ENCODE measurements at regions not wholly inside any gene's neighbourhood (a gene's known extent, or its start where the extent isn't known, plus 50 kb on each side); places are given as distances from the start of the nearest gene placed in this dataset.

DNA sequence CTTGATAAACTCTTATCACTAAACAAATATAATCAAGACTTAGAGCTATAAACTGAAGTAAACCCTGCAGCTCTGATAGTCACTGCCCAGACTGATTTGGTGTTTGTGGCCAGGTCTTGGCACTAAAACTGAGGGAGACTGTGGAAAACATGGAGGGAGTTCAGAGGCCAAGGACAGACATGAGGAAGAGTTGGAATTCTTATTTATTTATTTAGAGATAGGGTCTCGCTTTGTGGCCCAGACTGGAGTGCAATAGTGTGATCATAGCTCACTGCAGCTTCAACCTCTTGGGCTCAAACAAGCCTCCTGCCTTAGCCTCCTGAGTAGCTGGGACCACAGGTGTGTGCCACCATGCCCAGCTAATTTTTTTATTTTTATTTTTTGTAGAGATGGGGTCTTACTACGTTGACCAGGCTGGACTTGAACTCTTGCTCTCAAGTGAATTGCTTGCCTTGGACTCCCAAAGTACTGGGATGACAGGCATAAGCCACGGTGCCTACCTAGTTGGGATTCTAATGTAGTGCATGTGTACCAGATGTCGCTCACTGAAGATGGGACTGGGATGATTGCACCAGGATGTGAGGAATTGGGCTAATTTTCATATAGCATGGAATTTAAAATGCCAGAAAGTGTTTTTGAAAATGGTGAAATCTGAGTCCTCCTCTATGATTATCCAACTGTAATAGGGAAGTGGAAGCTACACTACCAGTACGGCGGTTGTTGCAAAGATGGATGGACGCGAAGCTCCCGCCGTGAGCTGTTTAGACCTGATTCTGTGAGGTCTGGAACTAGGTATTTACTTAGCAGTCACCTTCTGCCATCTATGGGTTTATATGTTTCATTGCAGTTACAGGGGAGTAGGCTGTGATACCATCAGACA lies 52.7 kb upstream of the CTLA4 start (continued):
- TF ChIP-seq, protein P1, sequence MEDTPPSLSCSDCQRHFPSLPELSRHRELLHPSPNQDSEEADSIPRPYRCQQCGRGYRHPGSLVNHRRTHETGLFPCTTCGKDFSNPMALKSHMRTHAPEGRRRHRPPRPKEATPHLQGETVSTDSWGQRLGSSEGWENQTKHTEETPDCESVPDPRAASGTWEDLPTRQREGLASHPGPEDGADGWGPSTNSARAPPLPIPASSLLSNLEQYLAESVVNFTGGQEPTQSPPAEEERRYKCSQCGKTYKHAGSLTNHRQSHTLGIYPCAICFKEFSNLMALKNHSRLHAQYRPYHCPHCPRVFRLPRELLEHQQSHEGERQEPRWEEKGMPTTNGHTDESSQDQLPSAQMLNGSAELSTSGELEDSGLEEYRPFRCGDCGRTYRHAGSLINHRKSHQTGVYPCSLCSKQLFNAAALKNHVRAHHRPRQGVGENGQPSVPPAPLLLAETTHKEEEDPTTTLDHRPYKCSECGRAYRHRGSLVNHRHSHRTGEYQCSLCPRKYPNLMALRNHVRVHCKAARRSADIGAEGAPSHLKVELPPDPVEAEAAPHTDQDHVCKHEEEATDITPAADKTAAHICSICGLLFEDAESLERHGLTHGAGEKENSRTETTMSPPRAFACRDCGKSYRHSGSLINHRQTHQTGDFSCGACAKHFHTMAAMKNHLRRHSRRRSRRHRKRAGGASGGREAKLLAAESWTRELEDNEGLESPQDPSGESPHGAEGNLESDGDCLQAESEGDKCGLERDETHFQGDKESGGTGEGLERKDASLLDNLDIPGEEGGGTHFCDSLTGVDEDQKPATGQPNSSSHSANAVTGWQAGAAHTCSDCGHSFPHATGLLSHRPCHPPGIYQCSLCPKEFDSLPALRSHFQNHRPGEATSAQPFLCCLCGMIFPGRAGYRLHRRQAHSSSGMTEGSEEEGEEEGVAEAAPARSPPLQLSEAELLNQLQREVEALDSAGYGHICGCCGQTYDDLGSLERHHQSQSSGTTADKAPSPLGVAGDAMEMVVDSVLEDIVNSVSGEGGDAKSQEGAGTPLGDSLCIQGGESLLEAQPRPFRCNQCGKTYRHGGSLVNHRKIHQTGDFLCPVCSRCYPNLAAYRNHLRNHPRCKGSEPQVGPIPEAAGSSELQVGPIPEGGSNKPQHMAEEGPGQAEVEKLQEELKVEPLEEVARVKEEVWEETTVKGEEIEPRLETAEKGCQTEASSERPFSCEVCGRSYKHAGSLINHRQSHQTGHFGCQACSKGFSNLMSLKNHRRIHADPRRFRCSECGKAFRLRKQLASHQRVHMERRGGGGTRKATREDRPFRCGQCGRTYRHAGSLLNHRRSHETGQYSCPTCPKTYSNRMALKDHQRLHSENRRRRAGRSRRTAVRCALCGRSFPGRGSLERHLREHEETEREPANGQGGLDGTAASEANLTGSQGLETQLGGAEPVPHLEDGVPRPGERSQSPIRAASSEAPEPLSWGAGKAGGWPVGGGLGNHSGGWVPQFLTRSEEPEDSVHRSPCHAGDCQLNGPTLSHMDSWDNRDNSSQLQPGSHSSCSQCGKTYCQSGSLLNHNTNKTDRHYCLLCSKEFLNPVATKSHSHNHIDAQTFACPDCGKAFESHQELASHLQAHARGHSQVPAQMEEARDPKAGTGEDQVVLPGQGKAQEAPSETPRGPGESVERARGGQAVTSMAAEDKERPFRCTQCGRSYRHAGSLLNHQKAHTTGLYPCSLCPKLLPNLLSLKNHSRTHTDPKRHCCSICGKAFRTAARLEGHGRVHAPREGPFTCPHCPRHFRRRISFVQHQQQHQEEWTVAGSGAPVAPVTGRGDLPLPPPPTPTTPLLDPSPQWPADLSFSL (CRISPR knock-in tag; IDR thresholded peaks at IDR 0.05) = no peak
- TF ChIP-seq RCOR2 (CRISPR knock-in tag; IDR thresholded peaks at IDR 0.05) = no peak; the same call in 1 of the 2 replicates
- TF ChIP-seq HOXA3 (CRISPR knock-in tag; IDR thresholded peaks at IDR 0.05) = peak; percentile 36
- TF ChIP-seq, protein P2, sequence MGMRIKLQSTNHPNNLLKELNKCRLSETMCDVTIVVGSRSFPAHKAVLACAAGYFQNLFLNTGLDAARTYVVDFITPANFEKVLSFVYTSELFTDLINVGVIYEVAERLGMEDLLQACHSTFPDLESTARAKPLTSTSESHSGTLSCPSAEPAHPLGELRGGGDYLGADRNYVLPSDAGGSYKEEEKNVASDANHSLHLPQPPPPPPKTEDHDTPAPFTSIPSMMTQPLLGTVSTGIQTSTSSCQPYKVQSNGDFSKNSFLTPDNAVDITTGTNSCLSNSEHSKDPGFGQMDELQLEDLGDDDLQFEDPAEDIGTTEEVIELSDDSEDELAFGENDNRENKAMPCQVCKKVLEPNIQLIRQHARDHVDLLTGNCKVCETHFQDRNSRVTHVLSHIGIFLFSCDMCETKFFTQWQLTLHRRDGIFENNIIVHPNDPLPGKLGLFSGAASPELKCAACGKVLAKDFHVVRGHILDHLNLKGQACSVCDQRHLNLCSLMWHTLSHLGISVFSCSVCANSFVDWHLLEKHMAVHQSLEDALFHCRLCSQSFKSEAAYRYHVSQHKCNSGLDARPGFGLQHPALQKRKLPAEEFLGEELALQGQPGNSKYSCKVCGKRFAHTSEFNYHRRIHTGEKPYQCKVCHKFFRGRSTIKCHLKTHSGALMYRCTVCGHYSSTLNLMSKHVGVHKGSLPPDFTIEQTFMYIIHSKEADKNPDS (CRISPR knock-in tag; IDR thresholded peaks at IDR 0.05) = no peak
- TF ChIP-seq SSRP1 (CRISPR knock-in tag; IDR thresholded peaks at IDR 0.05) = no peak
- TF ChIP-seq GZF1 (CRISPR knock-in tag; IDR thresholded peaks at IDR 0.05) = no peak
- TF ChIP-seq MAFG (CRISPR knock-in tag; IDR thresholded peaks at IDR 0.05) = no peak
- no peak; the same call in 1 of the 2 replicates for TF ChIP-seq MIER2 (CRISPR knock-in tag; IDR thresholded peaks at IDR 0.05)
- no peak for TF ChIP-seq ZNF780A (CRISPR knock-in tag; IDR thresholded peaks at IDR 0.05)
- TF ChIP-seq ZNF496 (CRISPR knock-in tag; IDR thresholded peaks at IDR 0.05; ENCODE audit: insufficient replicate concordance) = no peak
- TF ChIP-seq, protein P3, sequence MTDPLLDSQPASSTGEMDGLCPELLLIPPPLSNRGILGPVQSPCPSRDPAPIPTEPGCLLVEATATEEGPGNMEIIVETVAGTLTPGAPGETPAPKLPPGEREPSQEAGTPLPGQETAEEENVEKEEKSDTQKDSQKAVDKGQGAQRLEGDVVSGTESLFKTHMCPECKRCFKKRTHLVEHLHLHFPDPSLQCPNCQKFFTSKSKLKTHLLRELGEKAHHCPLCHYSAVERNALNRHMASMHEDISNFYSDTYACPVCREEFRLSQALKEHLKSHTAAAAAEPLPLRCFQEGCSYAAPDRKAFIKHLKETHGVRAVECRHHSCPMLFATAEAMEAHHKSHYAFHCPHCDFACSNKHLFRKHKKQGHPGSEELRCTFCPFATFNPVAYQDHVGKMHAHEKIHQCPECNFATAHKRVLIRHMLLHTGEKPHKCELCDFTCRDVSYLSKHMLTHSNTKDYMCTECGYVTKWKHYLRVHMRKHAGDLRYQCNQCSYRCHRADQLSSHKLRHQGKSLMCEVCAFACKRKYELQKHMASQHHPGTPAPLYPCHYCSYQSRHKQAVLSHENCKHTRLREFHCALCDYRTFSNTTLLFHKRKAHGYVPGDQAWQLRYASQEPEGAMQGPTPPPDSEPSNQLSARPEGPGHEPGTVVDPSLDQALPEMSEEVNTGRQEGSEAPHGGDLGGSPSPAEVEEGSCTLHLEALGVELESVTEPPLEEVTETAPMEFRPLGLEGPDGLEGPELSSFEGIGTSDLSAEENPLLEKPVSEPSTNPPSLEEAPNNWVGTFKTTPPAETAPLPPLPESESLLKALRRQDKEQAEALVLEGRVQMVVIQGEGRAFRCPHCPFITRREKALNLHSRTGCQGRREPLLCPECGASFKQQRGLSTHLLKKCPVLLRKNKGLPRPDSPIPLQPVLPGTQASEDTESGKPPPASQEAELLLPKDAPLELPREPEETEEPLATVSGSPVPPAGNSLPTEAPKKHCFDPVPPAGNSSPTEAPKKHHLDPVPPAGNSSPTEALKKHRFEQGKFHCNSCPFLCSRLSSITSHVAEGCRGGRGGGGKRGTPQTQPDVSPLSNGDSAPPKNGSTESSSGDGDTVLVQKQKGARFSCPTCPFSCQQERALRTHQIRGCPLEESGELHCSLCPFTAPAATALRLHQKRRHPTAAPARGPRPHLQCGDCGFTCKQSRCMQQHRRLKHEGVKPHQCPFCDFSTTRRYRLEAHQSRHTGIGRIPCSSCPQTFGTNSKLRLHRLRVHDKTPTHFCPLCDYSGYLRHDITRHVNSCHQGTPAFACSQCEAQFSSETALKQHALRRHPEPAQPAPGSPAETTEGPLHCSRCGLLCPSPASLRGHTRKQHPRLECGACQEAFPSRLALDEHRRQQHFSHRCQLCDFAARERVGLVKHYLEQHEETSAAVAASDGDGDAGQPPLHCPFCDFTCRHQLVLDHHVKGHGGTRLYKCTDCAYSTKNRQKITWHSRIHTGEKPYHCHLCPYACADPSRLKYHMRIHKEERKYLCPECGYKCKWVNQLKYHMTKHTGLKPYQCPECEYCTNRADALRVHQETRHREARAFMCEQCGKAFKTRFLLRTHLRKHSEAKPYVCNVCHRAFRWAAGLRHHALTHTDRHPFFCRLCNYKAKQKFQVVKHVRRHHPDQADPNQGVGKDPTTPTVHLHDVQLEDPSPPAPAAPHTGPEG (CRISPR knock-in tag; IDR thresholded peaks at IDR 0.05) = no peak
- no peak for TF ChIP-seq SNAPC2 (CRISPR knock-in tag; IDR thresholded peaks at IDR 0.05)
- TF ChIP-seq ZNF749 (CRISPR knock-in tag; IDR thresholded peaks at IDR 0.05; ENCODE audit: borderline replicate concordance) = no peak
- TF ChIP-seq HDAC2 (CRISPR knock-in tag; IDR thresholded peaks at IDR 0.05) = no peak; the same call in 1 of the 2 replicates
- no peak for TF ChIP-seq ZFAT (CRISPR knock-in tag; conservative IDR thresholded peaks at IDR 0.05)
- TF ChIP-seq ZBTB7A (CRISPR knock-in tag; IDR thresholded peaks at IDR 0.05) = no peak

Measured in HepG2 (cell line).